Prostate gland (tissue), 2 donors: ENCODE measurements at regions not wholly inside any gene's neighbourhood (a gene's known extent, or its start where the extent isn't known, plus 50 kb on each side); places are given as distances from the start of the nearest gene placed in this dataset.

Experiments
- DNase-seq: peaks from one replicate; pipeline ENCODE4 v3.0.0-alpha.2; 2019; ENCODE audit warnings: low spot score
- H3K27ac ChIP-seq, 2 donors: fragments of 200-600 bp; sonication (generic); 2 replicates each; pipeline ENCODE4 v1.5.1; 2017 to 2019
- H3K27me3 ChIP-seq: fragments of 200-600 bp; sonication (generic); replicated peaks from 2 replicates; pipeline ENCODE4 v1.5.1; 2019; ENCODE audit not compliant: insufficient read depth
- H3K36me3 ChIP-seq, 2 donors: fragments of 200-600 bp; sonication (generic); 1 replicate in 1 of 2; 2 replicates in 1 of 2; pipeline versions ENCODE4 v1.5.1 to v1.8.1; 2017 to 2019
- H3K4me1 ChIP-seq: fragments of 200-600 bp; sonication (generic); replicated peaks from 2 replicates; pipeline ENCODE4 v1.5.1; 2019
- H3K4me3 ChIP-seq, 2 donors: fragments of 200-600 bp; sonication (generic); 2 replicates each; pipeline ENCODE4 v1.5.1; 2017 to 2019
- H3K9me3 ChIP-seq: fragments of 200-600 bp; sonication (generic); 2 replicates; pipeline ENCODE4 v1.5.1; 2017
- POLR2A ChIP-seq: fragments of 450-650 bp; IDR thresholded peaks from one replicate; pipeline ENCODE4 v1.6.1; 2016; ENCODE audit warnings: antibody characterized with exemption, mild to moderate bottlenecking
- POLR2AphosphoS5 ChIP-seq: sonication (generic); formaldehyde crosslinking; IDR thresholded peaks from one replicate; pipeline ENCODE4 v1.6.1; 2017; ENCODE audit warnings: antibody characterized with exemption
- WGBS: methylation state at CpG from one replicate; pipeline ENCODE4 v1.1.5; 2018; 5-methylcytosine and 5-hydroxymethylcytosine counted together
- intact Hi-C: fragments of 100-400 bp; cut with DNase I; formaldehyde crosslinking; loops from one replicate; pipeline ENCODE4 v1.14.2; 2022
- TF ChIP-seq, protein P1 (sequence below), 4 experiments: fragments of 200-600 bp in 2 of 4; fragments of 450-650 bp in 2 of 4; sonication (generic) in 2 of 4; IDR thresholded peaks; 1 replicate in 3 of 4; 2 replicates in 1 of 4; pipeline ENCODE4 v1.5.1; 2016 to 2019; ENCODE audit warnings: antibody characterized with exemption in 4 of 4, mild to moderate bottlenecking in 2 of 4, moderate library complexity in 2 of 4

DNA sequence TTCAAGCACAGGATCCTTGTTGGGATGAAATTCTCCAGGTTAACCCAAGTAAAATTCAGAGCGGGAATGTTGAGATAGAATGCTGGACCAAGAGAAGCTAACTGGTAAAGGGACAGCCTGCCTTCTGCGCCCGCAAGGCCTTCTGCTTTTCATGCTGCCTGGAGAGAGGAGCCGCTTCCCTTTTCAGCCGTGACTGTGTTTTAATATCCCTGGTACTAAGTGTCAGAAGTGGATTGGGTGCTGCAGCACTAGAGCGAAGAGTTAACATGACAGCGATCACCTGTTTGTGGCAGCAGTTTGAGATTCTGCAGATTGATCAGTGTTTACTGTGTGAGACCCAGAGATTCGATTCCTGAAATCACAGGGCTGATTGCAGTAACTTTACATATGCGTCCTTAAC lies 197.4 kb upstream of the ZNF536 start:
- H3K27ac ChIP-seq, result no peak overlapping the region
- intact Hi-C loops, result no loop called here
- WGBS, result 87% methylated on average over 9 of the region's 9 CpGs
- no peaks in the 10 kb centered on the region for H3K36me3 ChIP-seq
- no peak for TF ChIP-seq POLR2A
- TF ChIP-seq, protein P1, sequence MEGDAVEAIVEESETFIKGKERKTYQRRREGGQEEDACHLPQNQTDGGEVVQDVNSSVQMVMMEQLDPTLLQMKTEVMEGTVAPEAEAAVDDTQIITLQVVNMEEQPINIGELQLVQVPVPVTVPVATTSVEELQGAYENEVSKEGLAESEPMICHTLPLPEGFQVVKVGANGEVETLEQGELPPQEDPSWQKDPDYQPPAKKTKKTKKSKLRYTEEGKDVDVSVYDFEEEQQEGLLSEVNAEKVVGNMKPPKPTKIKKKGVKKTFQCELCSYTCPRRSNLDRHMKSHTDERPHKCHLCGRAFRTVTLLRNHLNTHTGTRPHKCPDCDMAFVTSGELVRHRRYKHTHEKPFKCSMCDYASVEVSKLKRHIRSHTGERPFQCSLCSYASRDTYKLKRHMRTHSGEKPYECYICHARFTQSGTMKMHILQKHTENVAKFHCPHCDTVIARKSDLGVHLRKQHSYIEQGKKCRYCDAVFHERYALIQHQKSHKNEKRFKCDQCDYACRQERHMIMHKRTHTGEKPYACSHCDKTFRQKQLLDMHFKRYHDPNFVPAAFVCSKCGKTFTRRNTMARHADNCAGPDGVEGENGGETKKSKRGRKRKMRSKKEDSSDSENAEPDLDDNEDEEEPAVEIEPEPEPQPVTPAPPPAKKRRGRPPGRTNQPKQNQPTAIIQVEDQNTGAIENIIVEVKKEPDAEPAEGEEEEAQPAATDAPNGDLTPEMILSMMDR (IDR thresholded peaks at IDR 0.05), result no peak
- TF ChIP-seq POLR2AphosphoS5, result no peak
- no peak overlapping the region for H3K4me3 ChIP-seq
- no peaks in the 10 kb centered on the region for H3K9me3 ChIP-seq
- no peaks in the 10 kb centered on the region for H3K27me3 ChIP-seq
- no peaks in the 10 kb centered on the region for H3K4me1 ChIP-seq
- no peak for DNase-seq

DNA sequence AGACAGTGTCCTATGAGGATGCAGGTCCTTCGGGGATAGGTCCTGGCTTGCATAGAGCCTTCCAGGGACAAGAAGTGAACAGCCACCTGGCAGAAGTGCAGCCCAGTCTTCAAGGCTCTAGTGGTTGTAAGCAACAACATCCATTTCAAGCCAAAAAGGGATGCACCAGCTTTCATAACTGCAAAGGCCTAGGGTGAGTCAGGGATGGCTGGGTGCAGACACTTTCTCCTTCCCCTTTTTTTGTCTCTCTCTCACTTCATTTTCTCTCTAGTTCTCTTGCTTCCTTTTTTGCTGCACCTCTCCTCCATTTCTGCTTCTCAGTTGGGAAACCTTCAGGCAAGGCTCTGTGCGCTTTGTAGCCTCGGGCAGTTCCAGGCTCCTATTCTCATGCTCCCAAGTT lies 196.2 kb upstream of the ZNF536 start:
- no peak for TF ChIP-seq POLR2A
- no peak for TF ChIP-seq POLR2AphosphoS5
- TF ChIP-seq, protein P1 (IDR thresholded peaks at IDR 0.05), result no peak
- no peaks in the 10 kb centered on the region for H3K27me3 ChIP-seq
- whole genome bisulfite sequencing, result 90% methylated on average over 3 of the region's 3 CpGs
- no peak overlapping the region for H3K4me3 ChIP-seq
- no peaks in the 10 kb centered on the region for H3K9me3 ChIP-seq
- H3K27ac ChIP-seq, result no peak overlapping the region
- H3K36me3 ChIP-seq, result no peaks in the 10 kb centered on the region
- DNase-seq, result no peak
- no peaks in the 10 kb centered on the region for H3K4me1 ChIP-seq
- intact Hi-C loops, result no loop called here

DNA sequence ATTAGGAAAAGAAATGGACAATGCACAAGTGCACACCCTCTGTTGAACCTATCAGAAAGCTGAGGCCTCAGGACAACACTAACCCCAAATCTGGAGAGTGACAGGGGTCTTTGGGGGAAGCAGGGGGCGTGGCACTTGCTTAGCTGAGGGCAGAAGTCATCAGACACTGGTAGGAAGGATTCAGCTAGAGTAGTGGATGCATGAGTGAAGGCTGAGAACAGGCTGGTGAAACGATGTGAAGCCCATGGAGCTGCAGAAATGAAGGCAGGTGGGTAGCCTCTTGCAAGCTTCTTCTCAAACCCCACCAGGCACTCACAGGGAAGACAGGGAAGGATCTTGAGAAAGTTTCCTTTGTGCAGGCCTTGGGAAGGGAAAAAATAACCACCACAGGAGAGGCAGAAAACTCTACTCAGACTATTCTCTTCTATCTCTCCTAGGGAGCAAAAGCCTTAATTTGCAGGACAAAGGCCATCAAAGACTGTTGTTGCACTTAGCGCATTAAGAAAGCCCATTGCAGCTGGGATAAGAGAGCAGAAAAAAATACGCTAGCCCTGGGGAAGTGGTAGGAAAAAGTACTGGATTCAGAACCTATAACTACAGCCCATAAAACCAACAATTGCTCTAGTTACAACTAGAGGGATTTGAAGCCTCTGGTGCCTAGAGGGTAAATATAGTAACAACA lies 193.3 kb upstream of the ZNF536 start:
- H3K27me3 ChIP-seq, result no peaks in the 10 kb centered on the region
- no peak overlapping the region for H3K4me3 ChIP-seq
- no peak for DNase-seq
- 57% methylated on average over 4 of the region's 4 CpGs for WGBS
- TF ChIP-seq, protein P1 (IDR thresholded peaks at IDR 0.05), result no peak
- no peak for TF ChIP-seq POLR2A
- no peak for TF ChIP-seq POLR2AphosphoS5
- intact Hi-C loops, result no loop called here
- H3K36me3 ChIP-seq, result no peaks in the 10 kb centered on the region
- H3K9me3 ChIP-seq, result no peaks in the 10 kb centered on the region
- H3K27ac ChIP-seq, result no peak overlapping the region
- no peaks in the 10 kb centered on the region for H3K4me1 ChIP-seq

DNA sequence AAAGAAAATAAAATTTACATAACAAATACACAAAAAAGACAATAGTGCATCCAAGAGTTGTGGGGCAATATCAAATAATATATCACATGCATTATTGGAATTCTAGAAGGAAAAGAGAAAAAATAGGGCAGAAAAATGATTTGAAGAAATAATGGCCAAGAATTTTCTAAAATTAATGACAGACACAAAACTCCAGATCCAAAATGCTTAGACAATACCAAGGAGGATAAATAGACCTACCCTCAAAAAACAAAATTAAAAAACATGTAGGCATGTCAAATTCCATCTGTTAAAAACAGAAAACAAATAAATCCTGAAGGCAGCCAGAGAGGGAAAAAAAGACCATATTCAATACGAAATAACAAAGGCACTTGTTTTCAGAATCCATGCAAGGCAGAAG lies 191.5 kb upstream of the ZNF536 start:
- Histone ChIP-seq H3K4me3 (no peak overlapping the region), H3K9me3 (no peaks in the 10 kb centered on the region), H3K27me3 (no peaks in the 10 kb centered on the region), H3K27ac (no peak overlapping the region), H3K36me3 (no peaks in the 10 kb centered on the region), H3K4me1 (no peaks in the 10 kb centered on the region)
- TF ChIP-seq POLR2AphosphoS5, result no peak
- TF ChIP-seq POLR2A, result no peak
- TF ChIP-seq, protein P1 (IDR thresholded peaks at IDR 0.05), result no peak
- intact Hi-C loops, result no loop called here
- no peak for DNase-seq
- 81% methylated on average over 1 of the region's 1 CpG for WGBS

DNA sequence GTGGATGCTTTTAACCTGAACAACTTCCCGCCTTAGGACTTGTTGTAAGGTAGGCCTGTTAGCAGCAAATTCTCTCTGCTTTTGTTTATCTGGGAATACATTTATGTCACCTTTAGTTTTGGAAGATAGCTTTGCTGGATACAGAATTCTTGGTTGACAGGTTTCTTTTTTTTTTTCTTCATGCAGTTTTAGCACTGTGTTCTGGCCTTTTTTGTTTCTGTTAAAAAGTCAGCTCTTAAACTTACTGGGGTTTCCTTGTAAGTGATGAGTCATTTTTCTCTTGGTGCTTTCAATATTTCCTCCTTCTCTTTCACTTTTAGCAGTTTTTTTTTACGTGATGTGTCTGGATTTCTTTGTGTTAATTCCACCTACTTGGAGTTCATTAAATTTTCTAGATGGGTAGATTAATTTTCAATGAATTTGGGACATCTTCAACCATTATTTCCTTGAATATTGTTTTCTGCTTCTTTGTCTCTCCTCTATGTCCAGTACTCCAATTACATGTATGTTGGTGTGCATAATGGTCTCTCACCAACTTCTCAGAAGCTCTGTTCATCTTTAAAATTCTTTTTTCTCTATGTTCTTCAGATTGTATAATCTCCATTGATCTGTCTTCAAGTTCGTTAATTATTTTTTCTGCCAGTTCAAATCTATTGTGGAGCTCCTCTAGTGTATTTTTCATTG lies 188.2 kb upstream of the ZNF536 start:
- DNase-seq, result no peak
- 93% methylated on average over 3 of the region's 3 CpGs for WGBS
- intact Hi-C loops, result no loop called here

More for the DNA sequence above, 188.2 kb upstream of the ZNF536 start:
- TF ChIP-seq POLR2AphosphoS5 (no peak), POLR2A (no peak)
- TF ChIP-seq, protein P1 (IDR thresholded peaks at IDR 0.05), result no peak
- H3K27me3 ChIP-seq, result no peaks in the 10 kb centered on the region
- H3K9me3 ChIP-seq, result no peaks in the 10 kb centered on the region
- H3K4me1 ChIP-seq, result no peaks in the 10 kb centered on the region
- H3K27ac ChIP-seq, result no peak overlapping the region
- H3K4me3 ChIP-seq, result no peak overlapping the region
- no peaks in the 10 kb centered on the region for H3K36me3 ChIP-seq
